Activated CD8-positive, alpha-beta memory T cell treated with anti-CD3 and anti-CD28 coated beads, Interleukin-2, amount 50 U/mL, for 24 hours (primary cell): ENCODE measurements at regions not wholly inside any gene's neighbourhood (a gene's known extent, or its start where the extent isn't known, plus 50 kb on each side); places are given as distances from the start of the nearest gene placed in this dataset.

Source experiments
- DNase-seq: peaks from one replicate; pipeline ENCODE4 v3.0.0-alpha.2; 2020; ENCODE audit errors: extremely low read depth

DNA sequence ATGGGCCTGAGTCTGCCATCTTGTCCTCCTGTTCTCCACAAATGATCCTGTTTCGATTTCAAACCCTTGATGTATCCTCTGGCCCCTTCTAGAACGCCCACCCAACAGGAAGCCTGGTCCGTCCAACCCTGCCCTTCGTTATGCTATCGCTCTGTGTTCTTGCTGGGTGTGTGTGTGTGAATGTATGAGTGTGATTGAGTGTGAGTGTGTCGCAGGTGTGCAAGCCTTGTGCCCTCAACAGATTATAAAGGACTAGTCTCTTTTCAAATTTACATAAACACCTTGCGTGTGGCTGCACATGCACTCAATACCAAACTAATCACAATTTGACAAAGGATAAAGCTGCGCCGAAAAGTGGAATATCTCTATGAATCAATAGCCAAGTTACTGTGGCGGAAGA lies 149.5 kb upstream of the SALL3 start:
- DNase-seq: no peak

GRCh38 chr18:78830826-78831225 lies 148.8 kb upstream of the SALL3 start:
- DNase-seq: no peak

DNA sequence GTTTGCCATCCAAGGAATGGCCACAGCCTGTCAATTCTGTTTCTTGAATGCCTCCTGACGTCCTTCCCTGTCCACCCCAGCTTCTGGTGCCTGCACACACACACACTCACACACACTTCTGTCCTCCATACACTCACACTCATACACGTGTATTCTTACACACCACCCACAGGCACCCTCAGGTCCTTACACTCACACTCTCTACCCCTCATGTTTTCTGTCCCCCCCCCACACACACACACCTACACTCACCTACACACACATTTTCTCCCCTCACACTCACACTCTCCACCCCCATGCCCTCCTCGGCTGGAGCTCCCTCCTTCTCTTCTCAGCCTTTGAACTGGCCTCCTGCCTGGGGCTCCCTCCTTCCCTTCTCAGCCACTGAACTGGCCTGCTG lies 148.0 kb upstream of the SALL3 start:
- DNase-seq: no peak

GRCh38 chr18:78833833-78834232 lies 145.8 kb upstream of the SALL3 start:
- DNase-seq: no peak

DNA sequence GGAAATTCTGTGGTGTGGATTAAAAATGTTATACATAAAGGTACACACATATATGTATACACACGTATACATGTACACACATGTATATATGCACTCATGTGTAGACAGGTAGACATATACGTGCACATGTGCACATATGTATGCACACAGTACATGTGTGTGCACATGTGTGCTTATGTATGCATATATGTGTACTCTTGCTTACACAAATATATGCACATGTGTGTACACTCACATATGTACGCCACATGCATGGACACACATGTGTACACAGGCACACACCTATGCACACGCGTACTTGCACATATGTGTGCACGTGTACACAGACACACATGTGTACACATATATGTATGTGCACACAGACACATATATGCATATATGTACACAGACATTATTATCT lies 142.8 kb upstream of the SALL3 start:
- no peak for DNase-seq

GRCh38 chr18:78837754-78838153 lies 141.9 kb upstream of the SALL3 start:
- DNase-seq: no peak

GRCh38 chr18:78838183-78838582 lies 141.4 kb upstream of the SALL3 start:
- DNase-seq: no peak

DNA sequence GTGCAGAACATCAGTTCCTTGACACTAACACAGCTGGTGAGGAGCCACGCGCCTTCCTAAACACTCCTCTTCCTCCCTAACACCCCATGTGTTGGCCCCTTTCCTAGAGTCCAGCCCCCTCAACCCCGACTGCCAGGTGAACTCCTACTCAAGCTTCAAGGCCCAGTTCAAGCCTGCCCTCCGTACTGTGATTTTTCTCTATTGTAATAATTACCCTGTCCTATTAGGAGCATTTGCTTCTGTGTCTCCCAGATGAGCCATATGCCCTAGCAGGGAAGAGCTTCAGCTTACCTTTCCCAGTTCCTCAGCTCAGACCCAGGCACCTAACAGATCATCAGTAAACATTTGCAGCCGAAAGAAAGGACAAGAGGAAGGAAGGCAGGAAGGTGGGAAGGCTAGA lies 130.6 kb upstream of the SALL3 start:
- no peak for DNase-seq

GRCh38 chr18:78849458-78849857 lies 130.2 kb upstream of the SALL3 start:
- DNase-seq: no peak

GRCh38 chr18:78853341-78853740 lies 126.3 kb upstream of the SALL3 start:
- no peak for DNase-seq

DNA sequence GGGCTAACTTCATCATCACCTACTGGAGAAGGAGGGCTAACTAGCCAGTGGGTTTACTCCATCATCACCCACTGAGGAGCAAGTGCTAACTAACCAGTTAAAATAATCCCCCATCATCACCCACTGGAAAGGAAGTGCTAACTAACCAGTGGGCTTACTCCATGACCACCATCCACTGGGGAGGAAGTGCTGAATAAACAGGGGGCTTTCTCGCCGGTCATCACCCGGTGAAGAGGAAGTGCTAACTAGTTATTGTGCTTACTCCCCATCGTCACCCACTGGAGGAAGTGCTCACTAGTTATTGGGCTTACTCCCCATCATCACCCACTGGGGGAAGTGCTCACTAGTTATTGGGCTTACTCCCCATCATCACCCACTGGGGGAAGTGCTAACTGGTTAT lies 124.4 kb upstream of the SALL3 start:
- no peak for DNase-seq

DNA sequence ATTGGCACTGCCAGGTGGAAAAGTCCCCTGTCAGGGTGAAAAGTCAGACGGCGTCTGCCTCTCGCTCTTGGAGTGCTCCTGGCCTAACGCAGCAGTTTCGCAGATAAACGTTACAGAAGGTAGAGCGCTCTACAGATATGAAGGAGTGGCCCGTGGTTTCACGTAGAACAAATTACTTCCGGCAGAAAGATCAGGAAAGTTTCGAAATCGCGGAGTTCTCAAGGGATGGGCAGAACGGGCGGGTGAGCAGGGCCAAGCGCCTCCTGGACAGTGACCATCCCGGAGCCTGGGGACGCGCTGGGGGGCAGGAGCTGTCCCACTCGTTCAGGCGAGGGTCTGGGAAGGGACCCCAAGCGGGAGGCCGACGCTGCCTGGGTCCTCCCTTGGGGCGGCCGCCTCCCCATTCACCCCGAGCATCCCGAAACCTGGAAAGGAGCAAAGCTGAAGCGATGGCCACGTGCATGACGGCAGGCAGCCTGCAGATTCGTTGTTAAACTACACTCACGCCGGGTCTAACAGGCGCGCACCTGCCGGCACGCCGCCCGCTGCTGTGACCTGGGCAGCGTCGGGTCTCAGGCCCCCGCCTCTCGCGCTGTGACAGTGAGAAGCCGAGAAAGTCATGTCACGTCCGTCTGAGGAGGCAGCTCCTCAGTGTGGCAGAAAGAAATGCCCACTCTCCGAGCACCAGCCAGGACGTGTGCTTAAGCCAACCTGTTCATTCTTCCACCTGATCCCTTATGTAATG lies 122.9 kb upstream of the SALL3 start:
- DNase-seq: no peak

- DNase-seq: no peak
Observed at GRCh38 chr18:78857314-78858150, 122.1 kb upstream of the SALL3 start.

GRCh38 chr18:78859686-78860085 lies 119.9 kb upstream of the SALL3 start:
- no peak for DNase-seq

GRCh38 chr18:78860117-78860516 lies 119.5 kb upstream of the SALL3 start:
- no peak for DNase-seq

- no peak for DNase-seq
Observed at GRCh38 chr18:78861116-78861515, 118.5 kb upstream of the SALL3 start.

DNA sequence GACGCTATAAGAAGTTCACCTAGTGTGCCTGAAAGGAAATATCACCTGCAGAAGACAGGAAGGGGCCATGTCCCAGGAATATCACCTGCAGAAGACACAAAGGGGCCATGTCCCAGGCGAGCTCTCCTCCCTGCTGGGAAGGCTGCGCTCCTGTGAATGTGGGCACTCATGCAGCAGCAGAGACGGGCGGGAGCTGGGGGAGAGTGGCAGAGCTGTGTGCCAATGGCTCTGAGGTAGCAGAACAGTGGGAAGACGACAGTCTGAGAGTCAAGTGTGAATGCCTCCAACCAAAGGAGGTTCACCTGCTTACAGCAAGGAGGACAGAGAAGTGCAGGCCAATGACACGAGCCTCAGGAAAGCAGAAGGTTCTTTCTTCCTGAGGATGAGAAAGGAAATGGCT lies 117.9 kb upstream of the SALL3 start:
- no peak for DNase-seq

DNA sequence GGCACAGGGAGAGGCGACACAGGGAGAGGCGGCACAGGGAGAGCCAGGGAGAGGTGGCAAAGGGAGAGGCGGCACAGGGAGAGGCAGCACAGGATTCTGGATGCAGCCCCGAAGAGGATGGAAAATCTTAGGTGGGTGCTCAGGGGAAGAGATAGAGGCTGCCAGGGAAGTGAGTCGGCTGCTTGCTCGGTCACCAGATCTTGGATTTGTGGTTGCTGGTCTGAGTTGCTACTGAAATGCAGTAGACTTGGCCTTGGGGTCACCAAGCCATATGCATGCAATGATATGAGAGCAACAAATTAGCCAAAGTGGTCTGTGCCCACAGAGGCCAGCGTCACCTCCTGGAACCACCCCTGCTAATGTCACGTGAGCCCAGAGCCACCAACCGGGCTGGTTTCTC lies 117.2 kb upstream of the SALL3 start:
- DNase-seq: no peak

DNA sequence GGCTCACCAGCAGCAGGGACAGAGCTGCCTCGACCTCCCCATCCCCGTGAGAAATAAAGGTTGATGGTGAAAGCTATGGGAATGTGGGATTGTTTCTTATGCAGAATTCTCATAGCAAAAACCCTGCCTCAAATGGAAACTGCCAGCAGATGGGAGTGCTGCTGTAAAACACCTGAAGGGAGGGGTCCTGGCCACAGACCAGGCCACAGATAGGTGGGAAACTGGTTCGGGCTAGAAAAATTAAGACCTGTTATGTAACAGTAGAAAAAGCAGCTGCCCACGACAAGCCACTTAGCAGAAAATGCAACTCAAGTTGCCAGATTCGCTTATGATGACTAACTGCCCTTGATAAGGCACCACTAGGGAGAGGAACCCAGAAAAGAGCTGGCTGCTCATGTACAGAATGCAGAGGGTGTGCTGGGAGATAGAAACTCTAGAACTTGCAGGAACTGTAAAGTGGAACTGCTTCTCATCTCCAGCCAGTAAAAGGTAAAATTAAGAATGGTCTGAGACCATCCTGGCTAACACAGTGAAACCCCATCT lies 114.5 kb upstream of the SALL3 start:
- DNase-seq: no peak

- no peak for DNase-seq
Observed at GRCh38 chr18:78865771-78866310, 113.8 kb upstream of the SALL3 start.

- no peak for DNase-seq
Observed at GRCh38 chr18:78867131-78867530, 112.5 kb upstream of the SALL3 start.
